Hepatocyte (in vitro differentiated cells): ENCODE measurements at regions not wholly inside any gene's neighbourhood (a gene's known extent, or its start where the extent isn't known, plus 50 kb on each side); places are given as distances from the start of the nearest gene placed in this dataset.

Experiments used
- CTCF ChIP-seq: fragments of 200-600 bp; sonication (generic); IDR thresholded peaks from 2 replicates; pipeline ENCODE4 v1.5.1; 2016; ENCODE audit warnings: antibody characterized with exemption, mild to moderate bottlenecking; ENCODE audit not compliant: poor library complexity
- EZH2phosphoT487 ChIP-seq: fragments of 200-600 bp; sonication (generic); IDR thresholded peaks from one replicate; pipeline ENCODE4 v1.6.1; 2018; ENCODE audit warnings: antibody characterized with exemption, mild to moderate bottlenecking, low read depth, moderate library complexity; ENCODE audit not compliant: unreplicated experiment, severe bottlenecking

GRCh38 chr21:35811191-35811806, 249.0 kb downstream of the SETD4 start:
- TF ChIP-seq CTCF = no peak
- TF ChIP-seq EZH2phosphoT487 = no peak
